H1 (cell line): ENCODE measurements at regions not wholly inside any gene's neighbourhood (a gene's known extent, or its start where the extent isn't known, plus 50 kb on each side); places are given as distances from the start of the nearest gene placed in this dataset.

Experiments
- CTCF ChIA-PET: fragments of 300-600 bp; sonication (Branson Sonifier 250); formaldehyde crosslinking; loops from one replicate; lab custom pipeline; 2021; ENCODE audit not compliant: partially characterized antibody; lab: Charles Lee
- POLR2A ChIA-PET: fragments of 300-600 bp; sonication (Branson Sonifier 250); formaldehyde crosslinking; loops from one replicate; lab custom pipeline; 2021; ENCODE audit warnings: inconsistent platforms; ENCODE audit not compliant: partially characterized antibody; lab: Charles Lee
- DNase-seq, 2 experiments: peaks; one replicate each; pipeline versions ENCODE4 v3.0.0 to v3.0.0-alpha.2; 2010 to 2022; ENCODE audit warnings: low spot score in 2 of 2, low read depth in 1 of 2, mixed read lengths in 1 of 2
- FAIRE-seq: peaks from 2 replicates; lab custom pipeline; 2011; peaks lifted over from hg19 to GRCh38; lab: Jason Lieb, UNC
- H2AFZ ChIP-seq: 2 replicates; pipeline ENCODE4 v1.8.1; 2012; ENCODE audit warnings: low read length, inconsistent platforms
- H2AK5ac ChIP-seq: 2 replicates; pipeline ENCODE4 v1.6.1; 2013; ENCODE audit warnings: low read depth, low read length
- H2BK120ac ChIP-seq: replicated peaks from 2 replicates; pipeline ENCODE3; 2013; ENCODE audit warnings: low read depth, low read length, inconsistent platforms
- H2BK12ac ChIP-seq: 2 replicates; pipeline ENCODE4 v1.6.1; 2013; ENCODE audit warnings: low read depth, low read length
- H2BK15ac ChIP-seq: 2 replicates; pipeline ENCODE4 v1.6.1; 2013; ENCODE audit warnings: low read length
- H2BK20ac ChIP-seq: 2 replicates; pipeline ENCODE4 v1.6.1; 2013; ENCODE audit warnings: low read length
- H2BK5ac ChIP-seq: 2 replicates; pipeline ENCODE4 v1.6.1; 2013; ENCODE audit warnings: low read depth, low read length
- H3K14ac ChIP-seq: 2 replicates; pipeline ENCODE4 v1.6.1; 2013; ENCODE audit warnings: inconsistent platforms; ENCODE audit not compliant: insufficient read length
- H3K18ac ChIP-seq: 2 replicates; pipeline ENCODE4 v1.6.1; 2013; ENCODE audit warnings: low read length; ENCODE audit errors: extremely low read depth
- H3K23ac ChIP-seq: 2 replicates; pipeline ENCODE4 v1.6.1; 2013; ENCODE audit warnings: inconsistent platforms; ENCODE audit not compliant: insufficient read length
- H3K23me2 ChIP-seq: 2 replicates; pipeline ENCODE4 v1.6.1; 2013; ENCODE audit warnings: low read depth, low read length
- H3K27ac ChIP-seq: 2 replicates; pipeline ENCODE4 v1.6.1; 2011; ENCODE audit warnings: low read depth, low read length, inconsistent platforms
- H3K27me3 ChIP-seq, 4 experiments: replicated peaks in 1 of 4; 1 replicate in 1 of 4; 2 replicates in 3 of 4; pipeline versions ENCODE4 v1.6.1 to v1.8.1; 2011 to 2013; ENCODE audit warnings: low read length in 3 of 4, mild to moderate bottlenecking in 3 of 4, inconsistent platforms in 2 of 4, mixed read lengths in 2 of 4, moderate library complexity in 1 of 4; ENCODE audit not compliant: control insufficient read depth in 3 of 4, insufficient read depth in 3 of 4; ENCODE audit errors: extremely low read depth in 1 of 4
- H3K36me3 ChIP-seq, 4 experiments: 2 replicates each; pipeline versions ENCODE4 v1.6.1 to v1.8.1; 2011 to 2013; ENCODE audit warnings: mild to moderate bottlenecking in 4 of 4, low read length in 3 of 4, moderate library complexity in 2 of 4, control low read depth in 1 of 4, inconsistent platforms in 1 of 4; ENCODE audit not compliant: insufficient read depth in 4 of 4, control insufficient read depth in 2 of 4
- H3K4ac ChIP-seq: replicated peaks from 2 replicates; pipeline ENCODE3; 2013; ENCODE audit warnings: low read length, low read depth, mixed read lengths, inconsistent platforms; ENCODE audit not compliant: insufficient read length
- H3K4me1 ChIP-seq, 4 experiments: replicated peaks in 1 of 4; 1 replicate in 1 of 4; 2 replicates in 3 of 4; pipeline versions ENCODE4 v1.6.1 to v1.8.1; 2011 to 2013; ENCODE audit warnings: low read length in 3 of 4, inconsistent platforms in 2 of 4, mixed read lengths in 1 of 4; ENCODE audit not compliant: insufficient read depth in 4 of 4, control insufficient read depth in 3 of 4
- H3K4me2 ChIP-seq, 2 experiments: 2 replicates each; pipeline versions ENCODE4 v1.6.1 to v1.8.1; 2011 to 2013; ENCODE audit warnings: low read depth in 2 of 2, low read length in 2 of 2, control low read depth in 1 of 2, inconsistent platforms in 1 of 2, mild to moderate bottlenecking in 1 of 2; ENCODE audit not compliant: insufficient read depth in 1 of 2
- H3K4me3 ChIP-seq, 4 experiments: fragments of 200-600, 300-600 bp in 1 of 4; sonication (generic), shearing (Covaris generic), sonication (Bioruptor Twin) in 1 of 4; 2 replicates each; pipeline versions ENCODE4 v1.5.1 to v1.8.1; 2011 to 2016; ENCODE audit warnings: low read length in 4 of 4, low read depth in 3 of 4, control low read depth in 2 of 4, inconsistent platforms in 2 of 4, mild to moderate bottlenecking in 2 of 4, mixed read lengths in 1 of 4, moderate library complexity in 1 of 4; ENCODE audit not compliant: insufficient read depth in 2 of 4; ENCODE audit errors: extremely low read depth in 1 of 4
- H3K56ac ChIP-seq: replicated peaks from 2 replicates; pipeline ENCODE3; 2013; ENCODE audit warnings: low read depth, mild to moderate bottlenecking, mixed read lengths, low read length, inconsistent platforms; ENCODE audit not compliant: insufficient read length
- H3K79me1 ChIP-seq: 2 replicates; pipeline ENCODE4 v1.6.1; 2013; ENCODE audit warnings: low read depth, low read length, control low read depth
- H3K79me2 ChIP-seq, 2 experiments: 2 replicates each; pipeline versions ENCODE4 v1.6.1 to v1.8.1; 2012 to 2013; ENCODE audit warnings: low read length in 2 of 2, mild to moderate bottlenecking in 2 of 2, inconsistent platforms in 1 of 2; ENCODE audit not compliant: insufficient read depth in 2 of 2, control insufficient read depth in 1 of 2
- H3K9ac ChIP-seq, 4 experiments: replicated peaks in 1 of 4; 1 replicate in 1 of 4; 2 replicates in 3 of 4; pipeline versions ENCODE4 v1.6.1 to v1.8.1; 2011 to 2013; ENCODE audit warnings: low read depth in 3 of 4, low read length in 3 of 4, control low read depth in 2 of 4, mild to moderate bottlenecking in 2 of 4, moderate library complexity in 2 of 4, inconsistent platforms in 1 of 4; ENCODE audit errors: extremely low read depth in 1 of 4
- H3K9me3 ChIP-seq, 2 experiments: 2 replicates each; pipeline versions ENCODE4 v1.6.1 to v1.8.1; 2012 to 2013; ENCODE audit warnings: mild to moderate bottlenecking in 2 of 2, moderate library complexity in 2 of 2, control low read depth in 1 of 2, inconsistent platforms in 1 of 2, low read depth in 1 of 2, low read length in 1 of 2, mixed read lengths in 1 of 2; ENCODE audit not compliant: insufficient read depth in 2 of 2
- H4K20me1 ChIP-seq, 2 experiments: replicated peaks in 1 of 2; 2 replicates each; pipeline versions ENCODE3 to v1.8.1; 2011 to 2013; ENCODE audit warnings: inconsistent platforms in 2 of 2, low read length in 2 of 2, mild to moderate bottlenecking in 1 of 2; ENCODE audit not compliant: insufficient read depth in 2 of 2, control insufficient read depth in 1 of 2
- H4K5ac ChIP-seq: 2 replicates; pipeline ENCODE4 v1.6.1; 2013; ENCODE audit warnings: low read length, low read depth, mixed read lengths, inconsistent platforms; ENCODE audit not compliant: insufficient read length
- H4K8ac ChIP-seq: 2 replicates; pipeline ENCODE4 v1.8.0; 2013; ENCODE audit warnings: mild to moderate bottlenecking, moderate library complexity, low read length, inconsistent platforms; ENCODE audit not compliant: insufficient read depth; ENCODE audit errors: extremely low read depth
- H4K91ac ChIP-seq: replicated peaks from 2 replicates; pipeline ENCODE3; 2013; ENCODE audit warnings: low read length, mixed read lengths, inconsistent platforms; ENCODE audit not compliant: insufficient read length
- BACH1 ChIP-seq: IDR thresholded peaks from 2 replicates; pipeline ENCODE4 v1.6.1; 2012; ENCODE audit warnings: low read length, improper control_type of control experiment
- BCL11A ChIP-seq, 2 experiments: IDR thresholded peaks; one replicate each; pipeline ENCODE4 v1.6.1; 2011; ENCODE audit warnings: low read depth in 2 of 2, low read length in 2 of 2, mild to moderate bottlenecking in 2 of 2
- EP300 ChIP-seq, 2 experiments: IDR thresholded peaks; 1 replicate in 1 of 2; 2 replicates in 1 of 2; pipeline ENCODE4 v1.6.1; 2011 to 2012; ENCODE audit warnings: low read depth in 2 of 2, low read length in 2 of 2, mild to moderate bottlenecking in 2 of 2, borderline replicate concordance in 1 of 2, inconsistent platforms in 1 of 2, moderate library complexity in 1 of 2
- EZH2 ChIP-seq: fragments of 200-600 bp; sonication (generic); IDR thresholded peaks from 2 replicates; pipeline ENCODE4 v1.7.1; 2012; ENCODE audit warnings: low read depth, mild to moderate bottlenecking, moderate library complexity, low read length, inconsistent platforms; ENCODE audit not compliant: severe bottlenecking
- NRF1 ChIP-seq: IDR thresholded peaks from 2 replicates; pipeline ENCODE4 v1.6.1; 2011; ENCODE audit warnings: mild to moderate bottlenecking, low read depth, low read length, improper control_type of control experiment
- SIN3A ChIP-seq, 2 experiments: IDR thresholded peaks in 1 of 2; conservative IDR thresholded peaks in 1 of 2; 2 replicates each; pipeline ENCODE4 v1.6.1; 2011 to 2012; ENCODE audit warnings: low read length in 2 of 2, improper control_type of control experiment in 1 of 2, low read depth in 1 of 2, mild to moderate bottlenecking in 1 of 2
- SP2 ChIP-seq: IDR thresholded peaks from 2 replicates; pipeline ENCODE4 v1.6.1; 2012; ENCODE audit warnings: mild to moderate bottlenecking, low read length, inconsistent platforms
- SP4 ChIP-seq: IDR thresholded peaks from 2 replicates; pipeline ENCODE4 v1.6.1; 2012; ENCODE audit warnings: low read length, inconsistent platforms
- TCF12 ChIP-seq: IDR thresholded peaks from 2 replicates; pipeline ENCODE4 v1.6.1; 2011; ENCODE audit warnings: low read depth, mild to moderate bottlenecking, low read length
- WGBS, 2 experiments: shearing (Covaris generic) in 1 of 2; methylation state at CpG; one replicate each; pipeline versions ENCODE4 v1.1.6 to v1.1.7; 2013 to 2015; ENCODE audit warnings: low lambda C conversion rate in 2 of 2, mixed read lengths in 2 of 2, inconsistent platforms in 1 of 2, low coverage in 1 of 2, missing lambda C conversion rate in 1 of 2; ENCODE audit not compliant: insufficient replicate concordance in 2 of 2, insufficient coverage in 1 of 2, insufficient read length in 1 of 2; ENCODE audit errors: extremely low coverage in 1 of 2, missing lambda C conversion rate in 1 of 2; 5-methylcytosine and 5-hydroxymethylcytosine counted together

DNA sequence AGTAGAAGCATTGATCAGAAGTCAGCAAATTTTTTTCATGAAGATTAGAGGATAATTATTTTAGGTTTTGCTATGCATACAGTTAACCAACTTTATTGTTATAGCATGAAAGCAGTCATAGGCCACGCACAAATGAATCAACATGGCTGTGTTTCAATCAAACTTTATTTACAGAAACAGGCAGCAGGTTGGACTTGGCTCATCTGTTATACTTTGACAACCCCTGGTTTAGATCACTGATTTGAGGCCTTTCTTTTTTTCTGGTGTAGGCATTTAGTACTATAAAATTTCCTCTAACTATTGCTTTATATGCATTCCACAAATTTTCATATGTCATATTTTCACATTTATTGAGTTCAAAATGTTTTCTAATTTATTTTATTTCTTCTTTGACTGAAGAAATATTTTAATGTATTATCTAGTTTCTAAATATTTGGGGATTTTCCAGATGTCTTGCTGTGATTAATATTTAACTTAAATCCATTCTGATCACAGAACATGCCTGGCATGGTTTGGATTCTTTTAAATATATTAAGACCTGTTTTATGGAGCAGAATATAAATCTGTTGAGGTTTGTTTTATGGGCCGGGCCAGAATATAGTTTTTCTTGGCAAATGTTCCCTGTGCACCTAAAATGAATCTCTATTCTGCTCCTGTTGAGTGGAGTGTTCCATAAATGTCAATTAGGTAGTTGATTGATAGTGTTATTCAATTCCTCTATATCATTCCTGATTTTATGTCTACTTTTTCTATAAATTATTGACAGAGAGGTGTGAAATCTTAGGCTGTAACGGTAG lies 116.3 kb upstream of the KLHL29 start:
- POLR2A ChIA-PET = interaction anchor here (1.1 kb wide), 1 partner anchor 9 kb away, joined by 7 read pairs; no protein-coding TSS in a partner anchor
- FAIRE-seq = no peak
- no peak for TF ChIP-seq SIN3A (conservative IDR thresholded peaks at IDR 0.05 in 1 of 2, IDR thresholded peaks at IDR 0.05 in 1 of 2; ENCODE audit: low read depth in 1 of 2, low read length in 2 of 2)
- no peak for TF ChIP-seq BCL11A (IDR thresholded peaks at IDR 0.05; ENCODE audit: low read depth in 2 of 2, low read length in 2 of 2)
- no peak for TF ChIP-seq TCF12
- TF ChIP-seq SP4 = no peak
- TF ChIP-seq EZH2 = no peak
- TF ChIP-seq EP300 (IDR thresholded peaks at IDR 0.05; ENCODE audit: borderline replicate concordance in 1 of 2, low read depth in 2 of 2, low read length in 2 of 2) = no peak
- no peak for TF ChIP-seq SP2
- no peak for TF ChIP-seq BACH1
- TF ChIP-seq NRF1 = no peak

More for the DNA sequence above, 116.3 kb upstream of the KLHL29 start:
- Histone ChIP-seq H3K23ac (no peak overlapping the region), H2BK12ac (no peak overlapping the region), H2BK5ac (no peak overlapping the region), H2BK120ac (no peak overlapping the region), H2AFZ (no peak overlapping the region), H2BK20ac (no peak overlapping the region), H2BK15ac (no peak overlapping the region), H3K9ac (no peak overlapping the region), H4K5ac (no peak overlapping the region), H3K4me1 (no peaks in the 10 kb centered on the region), H4K20me1 (no peaks in the 10 kb centered on the region), H3K18ac (no peak overlapping the region), H3K9me3 (no peaks in the 10 kb centered on the region), H3K23me2 (no peaks in the 10 kb centered on the region), H3K14ac (no peak overlapping the region), H3K27me3 (no peaks in the 10 kb centered on the region), H3K4me2 (no peak overlapping the region), H3K4ac (no peak overlapping the region), H3K36me3 (no peaks in the 10 kb centered on the region), H4K8ac (no peak overlapping the region), H3K56ac (no peak overlapping the region), H3K27ac (no peak overlapping the region), H2AK5ac (no peak overlapping the region), H4K91ac (no peak overlapping the region), H3K79me2 (no peaks in the 10 kb centered on the region), H3K79me1 (no peaks in the 10 kb centered on the region), H3K4me3 (no peak overlapping the region)
- DNase-seq = no peak
- CTCF ChIA-PET = no interaction called here
- 91% methylated on average over 3 of the region's 3 CpGs; no CpG with 5 or more reads in 1 of the 2 experiments for WGBS, 2 experiments
